ENCODE measurements at regions not wholly inside any gene's neighbourhood (a gene's known extent, or its start where the extent isn't known, plus 50 kb on each side); places are given as distances from the start of the nearest gene placed in this dataset.

DNA sequence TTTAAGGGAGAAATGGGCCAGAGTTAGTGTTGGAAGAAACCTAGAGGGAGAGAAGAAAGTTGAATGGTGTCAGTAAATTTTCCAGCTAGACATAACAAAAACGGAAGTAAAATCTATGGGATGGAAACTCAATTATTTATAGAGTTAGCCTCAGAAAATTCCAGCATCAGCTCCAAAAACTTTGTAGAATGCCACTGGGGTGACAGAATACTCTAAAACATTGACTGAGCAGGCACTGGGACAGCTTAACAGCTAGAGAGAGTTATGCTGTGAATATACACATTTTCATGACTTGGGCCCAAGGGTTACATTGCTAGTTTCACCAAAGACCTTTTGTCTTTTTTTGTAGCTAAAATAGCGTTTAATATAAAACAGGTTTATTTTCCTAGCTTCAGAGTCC lies 226.3 kb downstream of the PHLDA1 start:
- in situ Hi-C loops (cut with MboI): no loop called here
- Histone ChIP-seq H3K9me3 (ENCODE audit: low read depth) (no peaks in the 10 kb centered on the region), H3K79me2 (ENCODE audit: insufficient read depth) (no peaks in the 10 kb centered on the region), H3K27me3 (replicated peaks; ENCODE audit: insufficient read depth) (no peaks in the 10 kb centered on the region), H3K4me3 (no peak overlapping the region), H3K9ac (no peak overlapping the region), H3K36me3 (ENCODE audit: low read depth) (no peaks in the 10 kb centered on the region), H3K4me1 (ENCODE audit: insufficient read depth) (no peaks in the 10 kb centered on the region), H3K4me2 (ENCODE audit: unreplicated experiment) (no peak overlapping the region), H3F3A (ENCODE audit: insufficient read depth) (no peaks in the 10 kb centered on the region), H3K9me2 (ENCODE audit: insufficient read depth) (0 out of 2 replicates have a peak, but pooled peaks cover 3% of the 10 kb centered on the region), H4K20me1 (ENCODE audit: insufficient read depth) (no peaks in the 10 kb centered on the region), H3K27ac (no peak overlapping the region), H2AFZ (no peak overlapping the region)
- 72 to 84% methylated on average over 2 of the region's 2 CpGs for WGBS, 2 experiments (ENCODE audit: low coverage in 1 of 2, low lambda C conversion rate in 2 of 2, missing lambda C conversion rate in 2 of 2)
- TF ChIP-seq EZH2phosphoT487 (IDR thresholded peaks at IDR 0.05; ENCODE audit: insufficient read depth, low read depth) (no peak), EZH2 (IDR thresholded peaks at IDR 0.05; ENCODE audit: insufficient read depth, poor library complexity, severe bottlenecking) (no peak)
- DNase-seq: no peak

DNA sequence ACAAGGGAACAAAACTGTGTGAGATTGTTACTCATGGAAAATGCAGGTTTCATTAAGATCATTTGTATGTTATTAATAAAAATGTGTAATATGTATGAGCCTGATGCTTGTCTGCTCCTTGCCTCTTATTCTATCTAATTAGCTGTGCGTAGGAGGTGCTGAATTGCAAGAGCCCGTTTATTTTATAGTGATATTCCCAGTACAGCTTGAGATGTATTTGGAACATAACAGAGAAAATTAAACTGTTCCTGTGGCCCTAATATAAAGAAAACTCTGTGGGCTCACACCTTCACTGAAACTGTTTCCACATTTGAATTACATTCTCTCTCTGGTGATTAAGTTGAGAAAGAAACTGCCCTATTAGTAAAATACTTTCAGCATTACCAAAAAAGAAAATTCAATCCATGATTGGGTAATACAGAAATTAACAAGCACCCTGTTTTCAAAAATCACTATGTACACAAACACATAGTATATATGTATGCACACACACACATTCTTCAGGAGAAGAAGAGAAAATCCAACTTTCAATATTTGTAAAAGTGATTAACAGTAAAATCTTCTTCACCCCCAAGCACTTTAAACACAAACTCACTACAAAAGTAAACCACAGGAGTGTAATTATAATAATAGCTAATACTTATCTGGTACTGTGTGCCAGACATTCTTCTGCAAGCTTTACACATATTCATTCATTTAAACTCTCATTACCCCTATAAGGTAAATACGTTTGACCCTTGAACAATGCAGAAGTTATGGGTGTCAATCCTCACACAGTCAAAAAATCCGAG lies 233.2 kb downstream of the PHLDA1 start:
- Histone ChIP-seq H3K27me3 (replicated peaks; ENCODE audit: insufficient read depth) (no peaks in the 10 kb centered on the region), H3K79me2 (ENCODE audit: insufficient read depth) (no peaks in the 10 kb centered on the region), H4K20me1 (ENCODE audit: insufficient read depth) (no peaks in the 10 kb centered on the region), H2AFZ (no peak overlapping the region), H3F3A (ENCODE audit: insufficient read depth) (no peaks in the 10 kb centered on the region), H3K9me2 (ENCODE audit: insufficient read depth) (no peaks in the 10 kb centered on the region), H3K9me3 (ENCODE audit: low read depth) (no peaks in the 10 kb centered on the region), H3K4me3 (no peak overlapping the region), H3K9ac (no peak overlapping the region), H3K4me1 (ENCODE audit: insufficient read depth) (no peaks in the 10 kb centered on the region), H3K36me3 (ENCODE audit: low read depth) (no peaks in the 10 kb centered on the region), H3K4me2 (ENCODE audit: unreplicated experiment) (no peak overlapping the region), H3K27ac (no peak overlapping the region)
- in situ Hi-C loops (cut with MboI): no loop called here
- no peak for TF ChIP-seq EZH2phosphoT487 (IDR thresholded peaks at IDR 0.05; ENCODE audit: insufficient read depth, low read depth)
- no peak for TF ChIP-seq EZH2 (IDR thresholded peaks at IDR 0.05; ENCODE audit: insufficient read depth, poor library complexity, severe bottlenecking)
- WGBS, 2 experiments (ENCODE audit: low coverage in 1 of 2, low lambda C conversion rate in 2 of 2, missing lambda C conversion rate in 2 of 2): 81 to 83% methylated on average over 4 of the region's 4 CpGs
- no peak for DNase-seq

GRCh38 chr12:75795125-75795524 lies 236.5 kb downstream of the PHLDA1 start:
- no peaks in the 10 kb centered on the region for H3K9me2 ChIP-seq (ENCODE audit: insufficient read depth)
- H3K4me2 ChIP-seq (ENCODE audit: unreplicated experiment): no peak overlapping the region
- H3K27ac ChIP-seq: no peak overlapping the region
- H3K9ac ChIP-seq: no peak overlapping the region
- H3K79me2 ChIP-seq (ENCODE audit: insufficient read depth): no peaks in the 10 kb centered on the region
- in situ Hi-C loops (cut with MboI): no loop called here
- H3K4me3 ChIP-seq: no peak overlapping the region
- TF ChIP-seq EZH2phosphoT487 (IDR thresholded peaks at IDR 0.05; ENCODE audit: insufficient read depth, low read depth) (no peak), EZH2 (IDR thresholded peaks at IDR 0.05; ENCODE audit: insufficient read depth, poor library complexity, severe bottlenecking) (no peak)
- H3K9me3 ChIP-seq (ENCODE audit: low read depth): no peaks in the 10 kb centered on the region
- no peaks in the 10 kb centered on the region for H4K20me1 ChIP-seq (ENCODE audit: insufficient read depth)
- H3F3A ChIP-seq (ENCODE audit: insufficient read depth): peaks cover 6% of the 10 kb centered on the region
- H3K4me1 ChIP-seq (ENCODE audit: insufficient read depth): peaks cover 6% of the 10 kb centered on the region
- H2AFZ ChIP-seq: no peak overlapping the region
- H3K36me3 ChIP-seq (ENCODE audit: low read depth): no peaks in the 10 kb centered on the region
- DNase-seq: no peak
- H3K27me3 ChIP-seq (replicated peaks; ENCODE audit: insufficient read depth): no peaks in the 10 kb centered on the region

- Histone ChIP-seq H3K9ac (no peak overlapping the region), H3K27ac (no peak overlapping the region), H3K36me3 (ENCODE audit: low read depth) (no peaks in the 10 kb centered on the region), H4K20me1 (ENCODE audit: insufficient read depth) (no peaks in the 10 kb centered on the region), H3K4me2 (ENCODE audit: unreplicated experiment) (no peak overlapping the region), H3K79me2 (ENCODE audit: insufficient read depth) (no peaks in the 10 kb centered on the region), H3K9me3 (ENCODE audit: low read depth) (no peaks in the 10 kb centered on the region), H3F3A (ENCODE audit: insufficient read depth) (peaks cover 13% of the 10 kb centered on the region), H3K4me3 (no peak overlapping the region), H2AFZ (no peak overlapping the region), H3K9me2 (ENCODE audit: insufficient read depth) (0 out of 2 replicates have a peak, but pooled peaks cover 5% of the 10 kb centered on the region), H3K27me3 (replicated peaks; ENCODE audit: insufficient read depth) (no peaks in the 10 kb centered on the region), H3K4me1 (ENCODE audit: insufficient read depth) (peaks cover 11% of the 10 kb centered on the region)
- no peak for DNase-seq
- in situ Hi-C loops (cut with MboI): no loop called here
- 0 to 3% methylated on average over 1 of the region's 1 CpG for WGBS, 2 experiments (ENCODE audit: low coverage in 1 of 2, low lambda C conversion rate in 2 of 2, missing lambda C conversion rate in 2 of 2)
- TF ChIP-seq EZH2 (IDR thresholded peaks at IDR 0.05; ENCODE audit: insufficient read depth, poor library complexity, severe bottlenecking) (no peak), EZH2phosphoT487 (IDR thresholded peaks at IDR 0.05; ENCODE audit: insufficient read depth, low read depth) (no peak)
Observed at GRCh38 chr12:75792687-75793086, 238.9 kb downstream of the PHLDA1 start.
